ENCODE measurements at regions not wholly inside any gene's neighbourhood (a gene's known extent, or its start where the extent isn't known, plus 50 kb on each side); places are given as distances from the start of the nearest gene placed in this dataset.

DNA sequence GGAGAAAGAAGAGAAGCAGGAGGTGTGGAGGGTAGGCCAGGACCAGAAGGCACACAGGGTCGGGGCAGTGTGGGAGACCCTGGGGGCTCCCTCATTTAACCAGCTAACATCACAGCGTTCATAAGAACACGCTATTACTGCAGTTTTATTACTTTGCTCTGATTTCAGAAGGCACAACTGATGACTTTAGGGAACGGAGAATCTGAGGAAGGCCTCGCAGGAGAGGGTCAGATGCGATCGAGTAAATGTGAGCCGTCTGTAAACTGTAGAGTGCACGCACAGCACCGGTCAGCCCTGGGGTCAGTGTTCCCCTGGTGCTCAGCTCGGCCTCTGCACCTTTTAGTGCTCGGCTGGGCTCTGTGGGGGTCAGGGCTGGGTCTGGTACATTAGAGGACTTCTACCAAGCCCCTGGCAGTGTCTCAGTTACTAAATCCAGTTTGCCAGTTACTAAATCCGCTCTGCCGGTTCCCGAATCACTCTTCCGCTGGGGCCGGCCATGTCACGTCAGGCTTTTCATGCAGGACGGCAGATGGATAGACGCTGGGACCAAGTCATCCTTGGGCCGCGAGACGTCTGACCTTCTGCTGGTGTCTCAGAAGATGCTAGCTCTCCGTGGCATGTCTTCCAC, 325.9 kb downstream of the SEC14L1 start:
- no peak overlapping the region for H3K27ac ChIP-seq
- TF ChIP-seq, protein P1, sequence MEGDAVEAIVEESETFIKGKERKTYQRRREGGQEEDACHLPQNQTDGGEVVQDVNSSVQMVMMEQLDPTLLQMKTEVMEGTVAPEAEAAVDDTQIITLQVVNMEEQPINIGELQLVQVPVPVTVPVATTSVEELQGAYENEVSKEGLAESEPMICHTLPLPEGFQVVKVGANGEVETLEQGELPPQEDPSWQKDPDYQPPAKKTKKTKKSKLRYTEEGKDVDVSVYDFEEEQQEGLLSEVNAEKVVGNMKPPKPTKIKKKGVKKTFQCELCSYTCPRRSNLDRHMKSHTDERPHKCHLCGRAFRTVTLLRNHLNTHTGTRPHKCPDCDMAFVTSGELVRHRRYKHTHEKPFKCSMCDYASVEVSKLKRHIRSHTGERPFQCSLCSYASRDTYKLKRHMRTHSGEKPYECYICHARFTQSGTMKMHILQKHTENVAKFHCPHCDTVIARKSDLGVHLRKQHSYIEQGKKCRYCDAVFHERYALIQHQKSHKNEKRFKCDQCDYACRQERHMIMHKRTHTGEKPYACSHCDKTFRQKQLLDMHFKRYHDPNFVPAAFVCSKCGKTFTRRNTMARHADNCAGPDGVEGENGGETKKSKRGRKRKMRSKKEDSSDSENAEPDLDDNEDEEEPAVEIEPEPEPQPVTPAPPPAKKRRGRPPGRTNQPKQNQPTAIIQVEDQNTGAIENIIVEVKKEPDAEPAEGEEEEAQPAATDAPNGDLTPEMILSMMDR (conservative IDR thresholded peaks at IDR 0.05): no peak
- TF ChIP-seq ZFX (IDR thresholded peaks at IDR 0.05): no peak

DNA sequence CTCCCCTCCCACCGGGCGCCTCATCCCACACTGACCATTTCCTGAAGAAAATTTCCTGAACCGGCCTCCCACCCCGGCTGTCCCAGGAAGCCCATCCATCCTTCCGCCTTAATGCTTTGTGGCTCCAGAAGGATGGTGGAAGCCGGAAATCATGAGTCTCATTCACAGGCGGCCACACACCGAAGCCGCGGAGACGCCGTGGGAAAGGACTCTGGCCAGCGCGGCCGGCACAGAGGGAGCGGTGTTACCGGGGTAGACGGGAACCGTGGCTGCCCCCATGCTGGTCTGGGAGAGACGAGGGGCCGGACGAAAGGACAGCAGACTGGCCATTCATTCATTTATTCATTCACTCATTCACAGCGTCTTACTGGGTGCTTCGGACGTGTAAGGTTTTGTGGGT, 326.8 kb downstream of the SEC14L1 start:
- no peak overlapping the region for H3K27ac ChIP-seq
- TF ChIP-seq, protein P1 (conservative IDR thresholded peaks at IDR 0.05): no peak
- TF ChIP-seq ZFX (IDR thresholded peaks at IDR 0.05): no peak

GRCh38 chr17:77468897-77469296, 328.1 kb downstream of the SEC14L1 start:
- H3K27ac ChIP-seq: no peak overlapping the region
- TF ChIP-seq, protein P1 (conservative IDR thresholded peaks at IDR 0.05): no peak
- TF ChIP-seq ZFX (IDR thresholded peaks at IDR 0.05): no peak

GRCh38 chr17:77470330-77470786, 329.6 kb downstream of the SEC14L1 start:
- no peak overlapping the region for H3K27ac ChIP-seq
- no peak for TF ChIP-seq ZFX (IDR thresholded peaks at IDR 0.05)
- TF ChIP-seq, protein P1 (conservative IDR thresholded peaks at IDR 0.05): no peak

GRCh38 chr17:77470800-77471733, 330.3 kb downstream of the SEC14L1 start:
- TF ChIP-seq, protein P1 (conservative IDR thresholded peaks at IDR 0.05): no peak
- no peak for TF ChIP-seq ZFX (IDR thresholded peaks at IDR 0.05)
- no peak overlapping the region for H3K27ac ChIP-seq

GRCh38 chr17:77471984-77472461, 331.3 kb downstream of the SEC14L1 start:
- TF ChIP-seq ZFX (IDR thresholded peaks at IDR 0.05): no peak
- TF ChIP-seq, protein P1 (conservative IDR thresholded peaks at IDR 0.05): no peak
- no peak overlapping the region for H3K27ac ChIP-seq

All from C4-2B (cell line).